NB4 (cell line): ENCODE measurements at regions not wholly inside any gene's neighbourhood (a gene's known extent, or its start where the extent isn't known, plus 50 kb on each side); places are given as distances from the start of the nearest gene placed in this dataset.

Experiments
- DNase-seq: peaks from one replicate; pipeline ENCODE4 v3.0.0; 2010; ENCODE audit warnings: low read depth
- H3K4me3 ChIP-seq: one replicate; pipeline ENCODE4 v1.5.1; 2011; ENCODE audit warnings: mild to moderate bottlenecking, low read depth, low read length, moderate library complexity
- MYC ChIP-seq: IDR thresholded peaks from 2 replicates; pipeline ENCODE4 v1.6.1; 2011; ENCODE audit warnings: low read depth, low read length
- POLR2A ChIP-seq: IDR thresholded peaks from 2 replicates; pipeline ENCODE4 v1.6.1; 2011; ENCODE audit warnings: mild to moderate bottlenecking; ENCODE audit not compliant: insufficient read length; ENCODE audit errors: extremely low read depth
- TF ChIP-seq, protein P1 (sequence below): IDR thresholded peaks from one replicate; pipeline ENCODE4 v1.5.1; 2012; ENCODE audit warnings: low read depth, low read length
- TF ChIP-seq, protein P2 (sequence below): IDR thresholded peaks from 2 replicates; pipeline ENCODE4 v1.6.1; 2011; ENCODE audit warnings: low read depth, low read length

DNA sequence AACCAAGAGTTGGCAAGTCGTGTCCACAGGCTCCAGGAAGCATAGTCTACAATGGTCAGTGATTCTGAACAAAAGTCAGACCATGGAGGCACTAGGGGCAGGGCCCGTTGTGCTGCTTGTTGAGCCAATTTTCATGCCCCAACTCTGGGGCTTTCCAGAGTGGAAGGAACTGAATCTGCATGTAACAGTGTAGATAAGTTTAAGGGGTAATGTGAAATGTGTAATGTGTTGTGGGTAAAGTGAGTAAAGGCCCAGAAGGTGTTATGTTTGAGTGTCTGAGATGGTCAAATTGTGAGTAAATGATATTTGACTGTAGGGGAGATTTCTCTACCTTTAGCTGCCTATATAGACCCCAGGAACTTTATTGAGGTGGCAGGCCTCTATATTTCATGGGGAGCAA, 1336.5 kb upstream of the SLC39A10 start:
- no peak for TF ChIP-seq MYC
- TF ChIP-seq, protein P1, sequence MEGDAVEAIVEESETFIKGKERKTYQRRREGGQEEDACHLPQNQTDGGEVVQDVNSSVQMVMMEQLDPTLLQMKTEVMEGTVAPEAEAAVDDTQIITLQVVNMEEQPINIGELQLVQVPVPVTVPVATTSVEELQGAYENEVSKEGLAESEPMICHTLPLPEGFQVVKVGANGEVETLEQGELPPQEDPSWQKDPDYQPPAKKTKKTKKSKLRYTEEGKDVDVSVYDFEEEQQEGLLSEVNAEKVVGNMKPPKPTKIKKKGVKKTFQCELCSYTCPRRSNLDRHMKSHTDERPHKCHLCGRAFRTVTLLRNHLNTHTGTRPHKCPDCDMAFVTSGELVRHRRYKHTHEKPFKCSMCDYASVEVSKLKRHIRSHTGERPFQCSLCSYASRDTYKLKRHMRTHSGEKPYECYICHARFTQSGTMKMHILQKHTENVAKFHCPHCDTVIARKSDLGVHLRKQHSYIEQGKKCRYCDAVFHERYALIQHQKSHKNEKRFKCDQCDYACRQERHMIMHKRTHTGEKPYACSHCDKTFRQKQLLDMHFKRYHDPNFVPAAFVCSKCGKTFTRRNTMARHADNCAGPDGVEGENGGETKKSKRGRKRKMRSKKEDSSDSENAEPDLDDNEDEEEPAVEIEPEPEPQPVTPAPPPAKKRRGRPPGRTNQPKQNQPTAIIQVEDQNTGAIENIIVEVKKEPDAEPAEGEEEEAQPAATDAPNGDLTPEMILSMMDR: no peak
- TF ChIP-seq, protein P2, sequence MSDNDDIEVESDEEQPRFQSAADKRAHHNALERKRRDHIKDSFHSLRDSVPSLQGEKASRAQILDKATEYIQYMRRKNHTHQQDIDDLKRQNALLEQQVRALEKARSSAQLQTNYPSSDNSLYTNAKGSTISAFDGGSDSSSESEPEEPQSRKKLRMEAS: no peak
- TF ChIP-seq POLR2A: no peak
- no peak for DNase-seq
- H3K4me3 ChIP-seq: no peak overlapping the region

- TF ChIP-seq MYC: no peak
- TF ChIP-seq POLR2A: no peak
- TF ChIP-seq, protein P1: peak; percentile 44
- TF ChIP-seq, protein P2: no peak
- DNase-seq: peak; percentile 33
- no peak overlapping the region for H3K4me3 ChIP-seq
Measured at GRCh38 chr2:194319222-194319992, 1337.6 kb upstream of the SLC39A10 start.

DNA sequence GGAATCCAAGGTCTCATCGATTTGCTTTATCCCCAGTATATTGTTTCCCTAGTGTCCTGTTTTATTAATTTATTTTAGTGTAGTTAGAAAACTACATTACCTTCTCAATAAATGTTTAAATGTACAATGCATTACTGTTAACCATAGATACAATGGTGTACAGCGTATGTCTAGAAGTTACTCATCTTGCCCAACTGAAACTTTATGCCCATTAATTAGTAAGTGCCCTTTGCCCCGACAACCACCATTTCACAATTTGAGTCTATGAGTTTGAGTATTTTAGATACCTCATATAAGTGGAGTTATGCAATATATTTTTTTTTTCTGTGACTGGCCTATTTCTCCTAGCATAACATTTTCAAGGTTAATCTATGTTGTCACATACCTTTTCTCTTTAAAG, 1343.0 kb upstream of the SLC39A10 start:
- no peak for DNase-seq
- TF ChIP-seq, protein P2: no peak
- TF ChIP-seq POLR2A: no peak
- TF ChIP-seq, protein P1: no peak
- TF ChIP-seq MYC: no peak
- H3K4me3 ChIP-seq: no peak overlapping the region

DNA sequence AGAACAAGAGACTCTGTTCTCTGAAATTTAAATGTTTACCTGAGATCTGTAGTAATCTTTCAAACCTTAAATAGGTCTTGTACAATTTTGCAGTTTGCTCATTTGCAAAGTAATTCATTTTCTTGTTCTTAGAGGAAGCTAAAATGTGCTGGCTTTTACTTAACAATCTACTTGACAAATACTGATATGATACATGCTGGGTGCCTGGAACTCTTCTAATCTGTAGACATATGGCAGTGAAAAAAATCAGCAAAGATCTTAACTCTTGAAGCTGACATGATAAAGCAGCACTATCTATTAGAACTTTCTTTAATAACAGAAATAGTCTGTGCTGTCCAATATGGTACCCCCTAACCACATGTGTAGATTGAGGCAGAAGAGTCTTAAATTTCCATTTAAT, 1352.8 kb upstream of the SLC39A10 start:
- H3K4me3 ChIP-seq: no peak overlapping the region
- TF ChIP-seq, protein P1: no peak
- TF ChIP-seq, protein P2: no peak
- TF ChIP-seq POLR2A (no peak), MYC (no peak)
- no peak for DNase-seq

GRCh38 chr2:194301946-194302345, 1355.1 kb upstream of the SLC39A10 start:
- no peak for DNase-seq
- H3K4me3 ChIP-seq: no peak overlapping the region
- no peak for TF ChIP-seq POLR2A
- TF ChIP-seq, protein P1: no peak
- TF ChIP-seq, protein P2: no peak
- TF ChIP-seq MYC: no peak

DNA sequence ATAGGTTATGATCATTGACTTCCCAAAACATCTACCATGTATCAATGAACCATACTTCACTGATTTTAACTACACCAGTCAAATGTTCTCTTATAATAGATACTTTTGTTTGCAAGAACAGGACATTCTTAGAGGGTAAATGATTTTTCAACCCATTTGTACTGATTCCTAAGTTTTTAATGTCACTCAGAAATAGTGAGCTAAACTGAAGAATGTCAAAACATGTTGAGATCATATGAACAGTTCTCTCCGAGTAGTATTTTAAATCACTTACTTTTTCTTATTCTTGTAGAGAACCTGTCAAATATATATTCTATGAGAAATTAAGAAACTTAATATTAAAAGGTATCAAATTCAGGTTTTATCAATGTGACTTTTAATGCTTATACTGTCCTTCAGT, 1362.9 kb upstream of the SLC39A10 start:
- no peak for DNase-seq
- H3K4me3 ChIP-seq: no peak overlapping the region
- TF ChIP-seq, protein P2: no peak
- TF ChIP-seq MYC (no peak), POLR2A (no peak)
- TF ChIP-seq, protein P1: no peak
